ENCODE measurements at regions not wholly inside any gene's neighbourhood (a gene's known extent, or its start where the extent isn't known, plus 50 kb on each side); places are given as distances from the start of the nearest gene placed in this dataset.

GRCh38 chr6:150528648-150529285 is 70.9 kb upstream of the PLEKHG1 start:
- no peak for DNase-seq (ENCODE audit: low read depth, low spot score)
- in situ Hi-C loops (cut with HindIII; ENCODE audit: low pct_unique_long_range_greater_than_20kb, low sequenced_read_pairs), result no loop called here

- in situ Hi-C loops (cut with HindIII; ENCODE audit: low pct_unique_long_range_greater_than_20kb, low sequenced_read_pairs), result no loop called here
- no peak for DNase-seq (ENCODE audit: low read depth, low spot score)
Observed at GRCh38 chr6:150529646-150530045, 70.0 kb upstream of the PLEKHG1 start.

GRCh38 chr6:150531957-150532356 is 67.7 kb upstream of the PLEKHG1 start:
- peak; percentile 69 for DNase-seq (ENCODE audit: low read depth, low spot score)
- in situ Hi-C loops (cut with HindIII; ENCODE audit: low pct_unique_long_range_greater_than_20kb, low sequenced_read_pairs), result no loop called here

GRCh38 chr6:150534553-150534952 is 65.1 kb upstream of the PLEKHG1 start:
- in situ Hi-C loops (cut with HindIII; ENCODE audit: low pct_unique_long_range_greater_than_20kb, low sequenced_read_pairs), result no loop called here
- DNase-seq (ENCODE audit: low read depth, low spot score), result no peak

- in situ Hi-C loops (cut with HindIII; ENCODE audit: low pct_unique_long_range_greater_than_20kb, low sequenced_read_pairs), result no loop called here
- no peak for DNase-seq (ENCODE audit: low read depth, low spot score)
Observed at GRCh38 chr6:150535151-150535804, 64.4 kb upstream of the PLEKHG1 start.

- in situ Hi-C loops (cut with HindIII; ENCODE audit: low pct_unique_long_range_greater_than_20kb, low sequenced_read_pairs), result no loop called here
- DNase-seq (ENCODE audit: low read depth, low spot score), result no peak
Observed at GRCh38 chr6:150535818-150536220, 63.9 kb upstream of the PLEKHG1 start.

- DNase-seq (ENCODE audit: low read depth, low spot score), result no peak
- in situ Hi-C loops (cut with HindIII; ENCODE audit: low pct_unique_long_range_greater_than_20kb, low sequenced_read_pairs), result no loop called here
Observed at GRCh38 chr6:150536835-150537234, 62.9 kb upstream of the PLEKHG1 start.

- DNase-seq (ENCODE audit: low read depth, low spot score), result peak; percentile 74
- in situ Hi-C loops (cut with HindIII; ENCODE audit: low pct_unique_long_range_greater_than_20kb, low sequenced_read_pairs), result no loop called here
Observed at GRCh38 chr6:150537491-150537890, 62.2 kb upstream of the PLEKHG1 start.

- no peak for DNase-seq (ENCODE audit: low read depth, low spot score)
- in situ Hi-C loops (cut with HindIII; ENCODE audit: low pct_unique_long_range_greater_than_20kb, low sequenced_read_pairs), result no loop called here
Observed at GRCh38 chr6:150537893-150538292, 61.8 kb upstream of the PLEKHG1 start.

- DNase-seq (ENCODE audit: low read depth, low spot score), result no peak
- in situ Hi-C loops (cut with HindIII; ENCODE audit: low pct_unique_long_range_greater_than_20kb, low sequenced_read_pairs), result no loop called here
Observed at GRCh38 chr6:150539111-150539510, 60.6 kb upstream of the PLEKHG1 start.

GRCh38 chr6:150539568-150539967 is 60.1 kb upstream of the PLEKHG1 start:
- in situ Hi-C loops (cut with HindIII; ENCODE audit: low pct_unique_long_range_greater_than_20kb, low sequenced_read_pairs), result no loop called here
- no peak for DNase-seq (ENCODE audit: low read depth, low spot score)

- in situ Hi-C loops (cut with HindIII; ENCODE audit: low pct_unique_long_range_greater_than_20kb, low sequenced_read_pairs), result no loop called here
- DNase-seq (ENCODE audit: low read depth, low spot score), result no peak
Observed at GRCh38 chr6:150541576-150541975, 58.1 kb upstream of the PLEKHG1 start.

GRCh38 chr6:150543178-150543577 is 56.5 kb upstream of the PLEKHG1 start:
- no peak for DNase-seq (ENCODE audit: low read depth, low spot score)
- in situ Hi-C loops (cut with HindIII; ENCODE audit: low pct_unique_long_range_greater_than_20kb, low sequenced_read_pairs), result no loop called here

GRCh38 chr6:150544793-150545192 is 54.9 kb upstream of the PLEKHG1 start:
- in situ Hi-C loops (cut with HindIII; ENCODE audit: low pct_unique_long_range_greater_than_20kb, low sequenced_read_pairs), result no loop called here

GRCh38 chr6:150546457-150546856 is 53.2 kb upstream of the PLEKHG1 start:
- DNase-seq (ENCODE audit: low read depth, low spot score), result no peak
- in situ Hi-C loops (cut with HindIII; ENCODE audit: low pct_unique_long_range_greater_than_20kb, low sequenced_read_pairs), result no loop called here

More at GRCh38 chr6:150544793-150545192, 54.9 kb upstream of the PLEKHG1 start:
- no peak for DNase-seq (ENCODE audit: low read depth, low spot score)

- DNase-seq (ENCODE audit: low read depth, low spot score), result peak; percentile 42
- in situ Hi-C loops (cut with HindIII; ENCODE audit: low pct_unique_long_range_greater_than_20kb, low sequenced_read_pairs), result no loop called here
Observed at GRCh38 chr6:150547502-150548222, 52.0 kb upstream of the PLEKHG1 start.

- in situ Hi-C loops (cut with HindIII; ENCODE audit: low pct_unique_long_range_greater_than_20kb, low sequenced_read_pairs), result no loop called here
- no peak for DNase-seq (ENCODE audit: low read depth, low spot score)
Observed at GRCh38 chr6:150548330-150548729, 51.4 kb upstream of the PLEKHG1 start.

- in situ Hi-C loops (cut with HindIII; ENCODE audit: low pct_unique_long_range_greater_than_20kb, low sequenced_read_pairs), result no loop called here
- no peak for DNase-seq (ENCODE audit: low read depth, low spot score)
Observed at GRCh38 chr6:150549007-150549406, 50.7 kb upstream of the PLEKHG1 start.

- DNase-seq (ENCODE audit: low read depth, low spot score), result no peak
- in situ Hi-C loops (cut with HindIII; ENCODE audit: low pct_unique_long_range_greater_than_20kb, low sequenced_read_pairs), result no loop called here
Observed at GRCh38 chr6:150549674-150550101, 50.0 kb upstream of the PLEKHG1 start.
